WTC11 (cell line): ENCODE measurements at regions not wholly inside any gene's neighbourhood (a gene's known extent, or its start where the extent isn't known, plus 50 kb on each side); places are given as distances from the start of the nearest gene placed in this dataset.

Experiments
- ATAC-seq: fragments of 200-7000 bp; cut with Tn5 transposase; 2 replicates; pipeline ENCODE4 v1.10.0; 2021; ENCODE audit warnings: mild to moderate bottlenecking, moderate library complexity
- CTCF ChIA-PET: fragments of 300-600 bp; sonication (Branson Sonifier 250); formaldehyde crosslinking; loops from one replicate; lab custom pipeline; 2021; ENCODE audit warnings: antibody characterized with exemption; lab: Charles Lee
- POLR2A ChIA-PET: fragments of 350-600 bp; sonication (Branson Sonifier 250); formaldehyde crosslinking; loops from one replicate; lab custom pipeline; 2021; ENCODE audit warnings: antibody characterized with exemption; lab: Charles Lee
- DNase-seq: peaks from one replicate; pipeline ENCODE4 v3.0.0; 2021; ENCODE audit warnings: low spot score
- H3K27ac Mint-ChIP-seq: 2 replicates; pipeline ENCODE4 v1.8.0; 2021; ENCODE audit warnings: mixed read lengths
- H3K27me3 Mint-ChIP-seq: 2 replicates; pipeline ENCODE4 v1.8.0; 2021; ENCODE audit warnings: low read depth, mild to moderate bottlenecking, moderate library complexity, mixed read lengths
- H3K36me3 Mint-ChIP-seq: 2 replicates; pipeline ENCODE4 v1.8.0; 2021; ENCODE audit warnings: mixed read lengths
- H3K4me1 Mint-ChIP-seq: 2 replicates; pipeline ENCODE4 v1.8.0; 2022; ENCODE audit warnings: mixed read lengths
- H3K4me3 Mint-ChIP-seq: 2 replicates; pipeline ENCODE4 v1.8.0; 2021; ENCODE audit warnings: mild to moderate bottlenecking, moderate library complexity, mixed read lengths
- H3K9me3 Mint-ChIP-seq: 2 replicates; pipeline ENCODE4 v1.8.0; 2021; ENCODE audit warnings: mixed read lengths
- AFF4 ChIP-seq: sonication (generic); formaldehyde crosslinking; IDR thresholded peaks from 2 replicates; pipeline ENCODE4 v1.8.1; 2023; ENCODE audit warnings: mild to moderate bottlenecking, missing genetic modification reagents, borderline replicate concordance
- ARID4B ChIP-seq: sonication (generic); formaldehyde crosslinking; IDR thresholded peaks from 2 replicates; pipeline ENCODE4 v1.8.0; 2023; ENCODE audit warnings: missing genetic modification reagents, mild to moderate bottlenecking, borderline replicate concordance
- CBFB ChIP-seq: sonication (generic); formaldehyde crosslinking; IDR thresholded peaks from 2 replicates; pipeline ENCODE4 v1.8.1; 2022; ENCODE audit warnings: mild to moderate bottlenecking, low read depth, missing genetic modification reagents
- CDX4 ChIP-seq: fragments of 250-450 bp; sonication (Bioruptor Pico); IDR thresholded peaks from 2 replicates; pipeline ENCODE4 v1.9.0; 2021; ENCODE audit warnings: moderate library complexity, mild to moderate bottlenecking, inconsistent platforms, borderline replicate concordance
- ERG ChIP-seq: fragments of 250-450 bp; sonication (Bioruptor Pico); IDR thresholded peaks from 2 replicates; pipeline ENCODE4 v1.8.0; 2021; ENCODE audit warnings: mild to moderate bottlenecking
- FOXP1 ChIP-seq: sonication (generic); formaldehyde crosslinking; IDR thresholded peaks from 2 replicates; pipeline ENCODE4 v1.8.0; 2022; ENCODE audit warnings: missing genetic modification reagents, mild to moderate bottlenecking, moderate library complexity, borderline replicate concordance
- MXD4 ChIP-seq: fragments of 250-450 bp; sonication (Bioruptor Pico); IDR thresholded peaks from 2 replicates; pipeline ENCODE4 v1.8.0; 2021; ENCODE audit warnings: mild to moderate bottlenecking, moderate library complexity, borderline replicate concordance
- SMAD3 ChIP-seq: sonication (generic); formaldehyde crosslinking; IDR thresholded peaks from 2 replicates; pipeline ENCODE4 v1.8.0; 2022; ENCODE audit warnings: missing genetic modification reagents, mild to moderate bottlenecking, borderline replicate concordance
- ZNF232 ChIP-seq: sonication (generic); formaldehyde crosslinking; IDR thresholded peaks from 2 replicates; pipeline ENCODE4 v1.8.0; 2022; ENCODE audit warnings: mild to moderate bottlenecking, missing genetic modification reagents
- ZNF396 ChIP-seq: fragments of 250-450 bp; sonication (Bioruptor Pico); IDR thresholded peaks from 2 replicates; pipeline ENCODE4 v1.8.0; 2021; ENCODE audit warnings: mild to moderate bottlenecking, moderate library complexity, borderline replicate concordance
- ZNF532 ChIP-seq: fragments of 250-450 bp; sonication (Bioruptor Pico); IDR thresholded peaks from 2 replicates; pipeline ENCODE4 v1.9.0; 2021; ENCODE audit warnings: mild to moderate bottlenecking, borderline replicate concordance
- ZNF671 ChIP-seq: fragments of 250-450 bp; sonication (Bioruptor Pico); IDR thresholded peaks from 2 replicates; pipeline ENCODE4 v1.8.0; 2021; ENCODE audit warnings: mild to moderate bottlenecking

- TF ChIP-seq CDX4 (CRISPR knock-in tag) = no peak
- TF ChIP-seq, all 79 proteins: peak for 0
Measured at GRCh38 chr12:70180130-70180529, 63.1 kb upstream of the CNOT2 start (continued).

GRCh38 chr12:70185301-70185700 is 57.9 kb upstream of the CNOT2 start:
- ATAC-seq (no peak), DNase-seq (no peak)
- no peak overlapping the region for H3K4me3 Mint-ChIP-seq
- no peaks in the 10 kb centered on the region for H3K27me3 Mint-ChIP-seq
- CTCF ChIA-PET = no interaction called here
- POLR2A ChIA-PET = no interaction called here
- no peak overlapping the region for H3K27ac Mint-ChIP-seq
- TF ChIP-seq AFF4 (CRISPR knock-in tag) (no peak), ERG (CRISPR knock-in tag) (no peak), CBFB (CRISPR knock-in tag) (no peak), ARID4B (CRISPR knock-in tag) (no peak)
- H3K36me3 Mint-ChIP-seq = peaks cover 8% of the 10 kb centered on the region
- peaks cover 8% of the 10 kb centered on the region for H3K9me3 Mint-ChIP-seq
- H3K4me1 Mint-ChIP-seq = peaks cover 4% of the 10 kb centered on the region

- ATAC-seq (no peak), DNase-seq (no peak)
- Mint-ChIP-seq H3K27ac (no peak overlapping the region), H3K9me3 (peaks cover 8% of the 10 kb centered on the region), H3K36me3 (peaks cover 8% of the 10 kb centered on the region), H3K4me3 (no peak overlapping the region), H3K27me3 (no peaks in the 10 kb centered on the region), H3K4me1 (peaks cover 9% of the 10 kb centered on the region)
- ChIA-PET POLR2A (interaction anchor here (0.6 kb wide), 1 partner anchor 107 kb away, joined by 3 read pairs; no protein-coding TSS in a partner anchor), CTCF (no interaction called here)
- TF ChIP-seq ZNF232 (no peak), ZNF396 (CRISPR knock-in tag) (no peak), ARID4B (CRISPR knock-in tag) (no peak), SMAD3 (CRISPR knock-in tag) (no peak), FOXP1 (CRISPR knock-in tag) (no peak), ZNF532 (no peak), MXD4 (no peak), ZNF671 (no peak)
Measured at GRCh38 chr12:70186436-70186835, 56.8 kb upstream of the CNOT2 start.
